HCT116 (cell line): ENCODE measurements at regions not wholly inside any gene's neighbourhood (a gene's known extent, or its start where the extent isn't known, plus 50 kb on each side); places are given as distances from the start of the nearest gene placed in this dataset.

Experiments used
- ATAC-seq: fragments of 200-7000 bp; cut with Tn5 transposase; 2 replicates; pipeline ENCODE4 v1.9.1; 2020; ENCODE audit warnings: mild to moderate bottlenecking, moderate library complexity
- BruUV-seq: library from RNA; stranded (reverse); fragments of 400-500 nt; replicated peaks from 2 replicates; lab custom pipeline; 2021; lab: Mats Ljungman, UMichigan
- CTCF ChIA-PET: fragments of 300-600 bp; sonication (Branson Sonifier 250); formaldehyde crosslinking; loops from one replicate; lab custom pipeline; 2021; ENCODE audit warnings: antibody characterized with exemption; lab: Charles Lee
- POLR2A ChIA-PET: fragments of 300-600, 350-600 bp; sonication (Branson Sonifier 250); formaldehyde crosslinking; loops from one replicate; lab custom pipeline; 2021; ENCODE audit warnings: antibody characterized with exemption; lab: Charles Lee
- RAD21 ChIA-PET, 2 experiments: fragments of 300-600 bp; sonication (Branson Sonifier 250); formaldehyde crosslinking; loops; one replicate each; lab custom pipeline; 2023; ENCODE audit warnings: low total read pairs in 2 of 2; ENCODE audit not compliant: uncharacterized antibody in 2 of 2, unreplicated experiment in 2 of 2, low non-redundant PET in 1 of 2; lab: Charles Lee
- DNase-seq: peaks from one replicate; pipeline ENCODE4 v3.0.0-alpha.2; 2010; ENCODE audit warnings: low read depth, low spot score
- H2AFZ ChIP-seq: fragments of 200-600 bp; shearing (Covaris generic), sonication (generic); 2 replicates; pipeline ENCODE4 v1.6.1; 2017; ENCODE audit warnings: low read depth, mixed run types, mixed read lengths, antibody characterized with exemption, low read length; ENCODE audit not compliant: poor library complexity, severe bottlenecking
- H3K27ac ChIP-seq: 2 replicates; pipeline ENCODE4 v1.5.1; 2012; ENCODE audit warnings: low read depth, low read length
- H3K27me3 ChIP-seq: fragments of 200-600 bp; sonication (generic); 2 replicates; pipeline ENCODE4 v1.6.1; 2016; ENCODE audit warnings: mixed run types, low read length, mixed read lengths; ENCODE audit not compliant: insufficient read depth
- H3K36me3 ChIP-seq, 2 experiments: fragments of 200-500 bp in 1 of 2; fragments of 200-600 bp in 1 of 2; sonication (Bioruptor generic) in 1 of 2; sonication (generic) in 1 of 2; 2 replicates each; pipeline versions ENCODE4 v1.5.1 to v1.6.1; 2014 to 2016; ENCODE audit warnings: low read length in 2 of 2, inconsistent platforms in 1 of 2, mixed read lengths in 1 of 2, mixed run types in 1 of 2; ENCODE audit not compliant: insufficient read depth in 2 of 2, control insufficient read depth in 1 of 2
- H3K4me1 ChIP-seq, 2 experiments: fragments of 200-600 bp in 1 of 2; sonication (generic) in 1 of 2; 2 replicates each; pipeline versions ENCODE4 v1.5.1 to v1.6.1; 2012 to 2017; ENCODE audit warnings: low read length in 2 of 2, inconsistent platforms in 1 of 2, mild to moderate bottlenecking in 1 of 2, mixed read lengths in 1 of 2, mixed run types in 1 of 2, moderate library complexity in 1 of 2; ENCODE audit not compliant: insufficient read depth in 2 of 2, control insufficient read depth in 1 of 2
- H3K4me2 ChIP-seq: fragments of 200-600 bp; sonication (generic); 2 replicates; pipeline ENCODE4 v1.6.1; 2017; ENCODE audit warnings: mixed run types, low read length, mixed read lengths
- H3K4me3 ChIP-seq, 2 experiments: fragments of 200-600 bp in 1 of 2; sonication (generic) in 1 of 2; replicated peaks in 1 of 2; 2 replicates each; pipeline ENCODE4 v1.5.1; 2011 to 2016; ENCODE audit warnings: low read length in 2 of 2, control low read depth in 1 of 2, low read depth in 1 of 2, mild to moderate bottlenecking in 1 of 2, mixed read lengths in 1 of 2, mixed run types in 1 of 2
- H3K79me2 ChIP-seq: fragments of 200-600 bp; sonication (generic); 2 replicates; pipeline ENCODE4 v1.6.1; 2017; ENCODE audit warnings: mild to moderate bottlenecking, mixed run types, low read length, moderate library complexity, mixed read lengths; ENCODE audit not compliant: insufficient read depth
- H3K9ac ChIP-seq: fragments of 200-600 bp; sonication (generic); 2 replicates; pipeline ENCODE4 v1.6.1; 2016; ENCODE audit warnings: low read length, mixed read lengths
- H3K9me2 ChIP-seq: fragments of 200-600 bp; sonication (generic), shearing (Covaris generic); 2 replicates; pipeline ENCODE4 v1.6.1; 2017; ENCODE audit warnings: mixed run types, mild to moderate bottlenecking, moderate library complexity; ENCODE audit not compliant: insufficient read depth
- H3K9me3 ChIP-seq, 2 experiments: fragments of 200-500 bp in 1 of 2; fragments of 200-600 bp in 1 of 2; sonication (Bioruptor generic) in 1 of 2; sonication (generic) in 1 of 2; 2 replicates each; pipeline ENCODE4 v1.6.1; 2014 to 2017; ENCODE audit warnings: low read length in 2 of 2, mixed read lengths in 2 of 2, inconsistent platforms in 1 of 2, low read depth in 1 of 2, mild to moderate bottlenecking in 1 of 2, mixed run types in 1 of 2, moderate library complexity in 1 of 2; ENCODE audit not compliant: control insufficient read depth in 1 of 2, insufficient read depth in 1 of 2
- H4K20me1 ChIP-seq: fragments of 200-600 bp; sonication (generic), shearing (Covaris generic); 2 replicates; pipeline ENCODE4 v1.6.1; 2017; ENCODE audit warnings: mixed run types, mild to moderate bottlenecking, moderate library complexity; ENCODE audit not compliant: insufficient read depth
- CEBPB ChIP-seq: IDR thresholded peaks from 2 replicates; pipeline ENCODE4 v1.6.1; 2012; ENCODE audit warnings: low read depth
- EZH2 ChIP-seq: fragments of 200-600 bp; sonication (generic); IDR thresholded peaks from 2 replicates; pipeline ENCODE4 v1.6.1; 2017; ENCODE audit warnings: antibody characterized with exemption, mixed run types
- POLR2AphosphoS5 ChIP-seq: IDR thresholded peaks from 2 replicates; pipeline ENCODE4 v1.6.1; 2011; ENCODE audit warnings: mild to moderate bottlenecking, low read depth, low read length, moderate library complexity
- REST ChIP-seq: IDR thresholded peaks from 2 replicates; pipeline ENCODE4 v1.6.1; 2012; ENCODE audit warnings: low read depth
- TCF7L2 ChIP-seq: IDR thresholded peaks from 2 replicates; pipeline ENCODE4 v1.7.0; 2011; ENCODE audit warnings: borderline replicate concordance, inconsistent platforms; ENCODE audit not compliant: insufficient read depth, insufficient read length; ENCODE audit errors: extremely low read depth
- intact Hi-C: fragments of 100-400 bp; cut with micrococcal nuclease; formaldehyde crosslinking; loops from 2 replicates; pipeline ENCODE4 v1.10.0; 2022
- TF ChIP-seq, protein P1 (sequence below): IDR thresholded peaks from 2 replicates; pipeline ENCODE4 v1.6.1; 2011; ENCODE audit warnings: mild to moderate bottlenecking, low read length, moderate library complexity; ENCODE audit not compliant: insufficient replicate concordance; ENCODE audit errors: extremely low read depth

DNA sequence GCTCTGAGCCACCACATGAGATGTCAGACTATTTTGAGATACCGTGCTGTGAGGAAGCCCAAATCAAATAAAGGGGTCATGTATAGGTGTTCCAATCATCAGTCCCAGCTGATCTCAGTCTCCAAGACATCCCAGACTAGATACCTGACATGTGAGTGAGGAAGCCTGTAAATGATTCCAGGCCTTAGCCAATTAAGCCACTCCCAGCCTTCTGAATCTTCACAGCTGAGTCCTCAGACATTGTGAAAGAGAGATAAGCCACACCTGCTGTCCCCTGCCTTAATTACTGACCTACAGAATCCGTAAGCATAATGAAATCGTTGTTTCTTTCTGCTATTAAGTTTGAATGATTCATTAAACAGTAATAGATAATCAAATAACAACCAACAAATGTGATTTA, 671.4 kb downstream of the ZNF674 start:
- Histone ChIP-seq H3K36me3 (no peaks in the 10 kb centered on the region), H4K20me1 (no peaks in the 10 kb centered on the region), H3K9ac (no peak overlapping the region), H3K79me2 (no peaks in the 10 kb centered on the region), H3K4me1 (no peaks in the 10 kb centered on the region), H2AFZ (no peak overlapping the region), H3K27me3 (no peaks in the 10 kb centered on the region), H3K27ac (no peak overlapping the region), H3K9me3 (no peaks in the 10 kb centered on the region), H3K9me2 (no peaks in the 10 kb centered on the region), H3K4me2 (no peak overlapping the region), H3K4me3 (no peak overlapping the region)
- ChIA-PET CTCF (no interaction called here), RAD21 (no interaction called here), POLR2A (no interaction called here)
- no TSS peak for BruUV-seq
- intact Hi-C loops: no loop called here
- DNase-seq: no peak
- ATAC-seq: no peak
- no peak for TF ChIP-seq REST
- no peak for TF ChIP-seq TCF7L2
- no peak for TF ChIP-seq CEBPB
- no peak for TF ChIP-seq EZH2
- TF ChIP-seq, protein P1, sequence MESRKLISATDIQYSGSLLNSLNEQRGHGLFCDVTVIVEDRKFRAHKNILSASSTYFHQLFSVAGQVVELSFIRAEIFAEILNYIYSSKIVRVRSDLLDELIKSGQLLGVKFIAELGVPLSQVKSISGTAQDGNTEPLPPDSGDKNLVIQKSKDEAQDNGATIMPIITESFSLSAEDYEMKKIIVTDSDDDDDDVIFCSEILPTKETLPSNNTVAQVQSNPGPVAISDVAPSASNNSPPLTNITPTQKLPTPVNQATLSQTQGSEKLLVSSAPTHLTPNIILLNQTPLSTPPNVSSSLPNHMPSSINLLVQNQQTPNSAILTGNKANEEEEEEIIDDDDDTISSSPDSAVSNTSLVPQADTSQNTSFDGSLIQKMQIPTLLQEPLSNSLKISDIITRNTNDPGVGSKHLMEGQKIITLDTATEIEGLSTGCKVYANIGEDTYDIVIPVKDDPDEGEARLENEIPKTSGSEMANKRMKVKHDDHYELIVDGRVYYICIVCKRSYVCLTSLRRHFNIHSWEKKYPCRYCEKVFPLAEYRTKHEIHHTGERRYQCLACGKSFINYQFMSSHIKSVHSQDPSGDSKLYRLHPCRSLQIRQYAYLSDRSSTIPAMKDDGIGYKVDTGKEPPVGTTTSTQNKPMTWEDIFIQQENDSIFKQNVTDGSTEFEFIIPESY: no peak
- TF ChIP-seq POLR2AphosphoS5: no peak
